COLO829 (cell line): ENCODE measurements at regions not wholly inside any gene's neighbourhood (a gene's known extent, or its start where the extent isn't known, plus 50 kb on each side); places are given as distances from the start of the nearest gene placed in this dataset.

ENCODE experiments used
- DNase-seq: peaks from one replicate; pipeline ENCODE4 v3.0.0; 2012; ENCODE audit warnings: low spot score

DNA sequence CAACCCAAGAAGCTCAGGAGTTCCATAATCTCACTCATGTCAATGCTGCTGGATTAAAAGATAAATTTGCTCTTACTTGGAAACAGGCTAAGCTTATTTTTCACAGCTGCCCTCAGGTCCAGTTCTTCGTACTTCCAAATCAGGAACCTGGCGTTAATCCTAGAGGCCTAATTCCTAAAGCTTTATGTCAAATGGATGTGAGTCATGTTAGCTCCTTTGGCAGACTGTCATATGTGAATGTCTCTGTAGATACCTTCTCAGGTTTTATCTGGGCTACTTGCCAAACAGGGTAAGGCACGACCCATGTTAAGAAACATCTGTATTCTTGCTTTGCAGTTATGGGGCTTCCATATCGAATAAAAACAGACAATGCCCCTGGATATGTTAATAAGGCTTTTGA lies 504.6 kb downstream of the ALG10 start:
- DNase-seq: no peak

DNA sequence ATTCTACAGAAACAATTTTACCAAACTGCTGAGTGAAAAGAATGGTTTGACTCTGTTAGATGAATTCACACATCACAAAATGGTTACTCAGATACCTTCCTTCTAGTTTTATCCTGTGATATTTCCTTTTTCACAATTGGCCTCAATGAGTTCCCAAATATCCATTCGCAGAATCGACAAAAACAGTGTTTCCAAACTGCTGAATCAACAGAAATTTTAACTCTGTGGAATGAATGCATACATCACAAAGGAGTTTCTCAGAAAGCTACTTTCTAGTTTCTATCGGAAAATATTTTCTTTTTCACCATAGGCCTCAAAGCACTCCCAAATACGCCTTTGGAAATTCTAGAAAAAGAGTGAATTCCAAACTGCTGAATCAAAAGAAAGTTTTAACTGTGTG lies 525.0 kb downstream of the ALG10 start:
- DNase-seq: no peak

DNA sequence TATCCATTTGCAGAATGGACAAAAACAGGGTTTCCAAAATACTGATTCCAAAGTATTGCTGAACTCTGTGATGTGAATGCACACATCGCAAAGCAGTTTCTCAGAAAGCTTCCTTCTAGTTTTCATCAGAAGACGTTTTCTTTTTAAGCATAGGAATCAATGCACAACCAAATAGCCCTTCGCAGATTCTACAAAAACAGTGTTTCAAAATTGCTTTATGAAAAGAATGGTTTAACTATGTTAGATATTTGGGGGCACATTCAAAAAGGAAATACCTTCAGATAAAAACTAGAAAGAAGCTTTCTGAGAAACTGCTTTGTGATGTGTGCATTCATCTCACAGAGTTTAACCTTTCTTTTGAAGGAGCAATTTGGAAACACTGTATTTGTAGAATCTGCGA lies 569.7 kb downstream of the ALG10 start:
- DNase-seq: no peak

- DNase-seq: no peak
These were observed 573.7 kb downstream of the ALG10 start for GRCh38 chr12:34595749-34596733.

DNA sequence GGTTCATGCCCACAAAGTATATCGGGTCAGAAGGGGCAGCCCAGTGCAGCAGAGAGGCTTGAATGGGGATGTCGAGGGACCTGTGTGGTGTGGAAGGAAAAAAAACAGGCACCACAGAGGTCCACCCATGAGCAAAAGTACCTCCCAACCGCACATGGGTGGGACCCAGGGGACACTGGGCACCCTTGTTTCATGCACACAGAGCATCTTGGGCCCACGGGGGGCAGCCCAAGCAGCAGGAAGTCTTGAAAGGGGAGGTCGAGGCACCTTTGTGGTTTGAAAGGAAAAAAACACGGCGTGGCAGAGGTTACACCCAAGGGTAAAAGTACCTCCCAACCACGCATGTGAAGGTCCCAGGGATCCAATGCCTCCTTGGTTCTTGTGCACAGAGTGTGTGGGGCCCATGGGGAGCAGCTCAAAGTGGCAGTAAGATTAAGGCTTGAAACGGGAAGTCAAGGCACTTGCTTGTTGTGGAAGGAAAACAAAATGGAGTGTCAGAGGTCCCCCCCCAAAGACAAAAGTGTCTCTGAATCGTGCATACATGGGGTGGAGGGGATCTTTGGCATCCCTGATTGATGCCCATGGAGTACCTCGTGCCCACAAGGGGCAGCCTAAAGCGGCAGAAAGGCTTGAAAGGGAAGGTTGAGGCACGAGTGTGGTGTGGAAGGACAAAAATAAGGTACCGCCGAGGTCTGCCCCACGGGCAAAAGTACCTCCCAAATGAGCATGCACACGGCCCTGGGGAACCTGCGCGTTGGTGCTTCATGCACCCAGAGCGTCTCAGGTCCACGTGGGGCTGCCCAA lies 575.5 kb downstream of the ALG10 start:
- DNase-seq: no peak

DNA sequence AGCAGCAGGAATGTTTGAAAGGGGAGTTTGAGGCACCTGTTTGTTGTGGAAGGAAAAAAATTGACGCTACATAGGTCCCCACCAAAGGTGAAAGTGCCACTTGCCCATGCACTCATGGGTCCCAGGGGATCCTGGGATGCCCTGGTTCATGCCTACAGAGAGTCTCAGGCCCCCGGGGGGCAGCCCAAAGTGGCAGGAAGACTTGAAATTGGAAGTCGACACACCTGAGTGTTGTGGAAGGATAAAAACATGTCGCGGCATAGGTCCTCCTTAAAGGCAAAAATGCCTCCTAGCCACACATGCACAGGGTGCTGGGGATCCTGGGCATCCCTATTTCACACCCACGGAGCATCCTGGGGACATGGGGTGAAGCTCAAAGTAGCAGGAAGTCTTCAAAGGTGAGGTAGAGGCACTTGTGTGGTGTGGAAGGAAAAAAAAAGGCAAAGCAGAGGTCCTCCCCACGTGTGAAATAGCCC lies 576.1 kb downstream of the ALG10 start:
- DNase-seq: no peak

DNA sequence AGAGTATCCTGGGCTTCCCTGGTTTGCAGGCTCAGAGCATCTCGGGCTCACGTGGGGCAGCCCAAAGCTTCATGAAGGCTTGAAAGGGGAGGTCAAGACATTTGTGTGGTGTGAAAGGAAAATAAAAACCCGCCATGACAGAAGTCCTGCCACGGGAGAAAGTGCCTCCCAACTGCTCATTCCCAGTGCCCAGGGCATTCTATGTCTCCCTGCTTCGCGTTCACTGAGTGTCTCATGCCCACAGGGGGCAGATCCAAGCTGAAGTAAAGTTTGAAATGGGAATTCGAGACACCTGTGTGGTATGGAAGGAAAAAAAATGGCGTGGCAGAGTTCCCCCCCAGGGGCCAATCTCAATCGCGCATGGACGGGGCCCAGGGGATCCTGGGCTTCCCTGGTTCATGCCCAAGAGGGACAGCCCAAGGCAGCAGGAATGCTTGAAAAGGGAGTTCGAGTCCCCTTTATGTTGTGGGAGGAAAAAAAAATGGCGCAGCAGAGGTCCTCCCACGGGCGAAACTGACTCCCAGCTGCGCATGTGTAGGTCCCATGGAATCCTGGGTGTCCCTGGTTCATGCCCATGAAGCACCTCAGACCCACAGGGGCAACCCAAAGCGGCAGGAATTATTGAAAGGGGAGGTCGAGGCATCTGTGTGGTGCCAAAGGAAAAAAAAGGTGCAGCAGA lies 576.7 kb downstream of the ALG10 start:
- DNase-seq: no peak

- DNase-seq: no peak
These were observed 577.5 kb downstream of the ALG10 start for GRCh38 chr12:34599530-34600513.

- no peak for DNase-seq
These were observed 578.5 kb downstream of the ALG10 start for GRCh38 chr12:34600592-34601462.

- DNase-seq: no peak
These were observed 579.4 kb downstream of the ALG10 start for GRCh38 chr12:34601689-34602088.

DNA sequence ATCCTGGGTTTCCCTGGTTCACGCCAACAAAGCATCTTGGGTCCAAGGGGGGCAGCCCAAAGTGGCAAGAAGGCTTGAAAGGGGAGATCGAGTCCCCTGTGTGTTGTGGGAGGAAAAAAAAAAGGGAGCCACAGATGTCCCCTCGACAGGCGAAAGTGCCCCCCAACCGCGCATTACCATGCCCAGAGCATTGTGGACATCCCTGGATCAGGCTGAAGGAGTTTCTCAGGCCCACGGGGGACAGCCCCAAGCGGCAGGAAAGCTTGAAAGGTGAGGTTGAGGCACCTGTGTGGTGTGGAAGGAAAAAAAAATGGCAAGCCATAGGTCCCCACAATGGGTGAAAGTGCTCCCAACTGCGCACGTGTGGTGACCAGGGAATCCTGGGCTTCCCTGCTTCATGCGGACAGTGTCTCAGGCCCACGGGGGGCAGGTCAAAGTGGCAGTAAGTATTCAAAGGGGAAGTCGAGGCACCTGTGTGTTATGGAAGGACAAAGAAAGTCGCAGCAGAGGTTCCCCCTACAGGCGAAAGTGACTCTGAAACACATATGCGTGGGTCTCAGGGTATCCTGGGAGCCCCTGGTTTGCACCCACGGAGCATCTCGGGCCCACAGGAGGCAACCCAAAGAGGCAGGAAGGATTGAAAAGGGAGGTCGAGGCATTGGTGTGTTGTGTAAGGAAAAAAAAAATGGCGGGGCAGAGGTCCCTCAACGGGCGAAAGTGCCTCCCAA lies 580.1 kb downstream of the ALG10 start:
- DNase-seq: no peak

GRCh38 chr12:34603382-34604035 lies 581.2 kb downstream of the ALG10 start:
- DNase-seq: no peak

DNA sequence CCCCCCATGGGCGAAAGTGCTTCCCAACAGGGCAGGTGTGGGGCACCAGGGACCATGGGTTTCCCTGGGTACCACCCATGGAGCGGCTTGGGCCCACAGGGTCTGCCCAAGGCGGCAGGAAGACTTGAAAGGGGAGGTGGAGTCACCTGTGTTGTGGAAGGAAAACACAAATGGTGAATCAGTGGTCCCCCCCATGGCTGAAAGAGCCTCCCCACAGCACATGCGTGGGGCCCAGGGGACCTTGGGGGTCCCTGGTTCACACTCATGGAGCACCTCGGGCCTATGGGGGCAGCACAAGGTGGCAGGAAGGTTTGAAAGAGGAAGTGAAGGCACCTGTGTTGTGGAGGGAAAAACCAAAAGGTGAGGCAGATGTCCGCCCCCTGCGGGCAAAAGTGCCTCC lies 581.9 kb downstream of the ALG10 start:
- no peak for DNase-seq

- no peak for DNase-seq
These were observed 582.6 kb downstream of the ALG10 start for GRCh38 chr12:34604631-34605509.

DNA sequence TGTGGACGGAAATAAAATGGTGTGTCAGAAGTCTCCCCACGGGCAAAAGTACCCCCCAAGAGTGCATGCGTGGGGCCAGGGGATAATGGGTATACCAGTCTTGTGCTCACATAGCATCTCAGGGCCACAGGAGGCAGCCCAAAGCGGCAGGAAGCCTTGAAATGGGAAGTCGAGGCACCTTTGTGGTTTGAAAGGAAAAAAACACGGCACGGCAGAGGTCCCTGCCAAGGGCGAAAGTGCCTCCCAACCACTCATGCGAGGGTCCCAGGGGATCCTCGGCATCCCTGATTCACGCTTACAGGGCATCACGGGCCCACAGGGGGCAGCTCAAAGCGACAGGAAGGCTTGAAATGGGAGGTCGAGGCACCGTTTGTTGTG lies 583.2 kb downstream of the ALG10 start:
- no peak for DNase-seq

DNA sequence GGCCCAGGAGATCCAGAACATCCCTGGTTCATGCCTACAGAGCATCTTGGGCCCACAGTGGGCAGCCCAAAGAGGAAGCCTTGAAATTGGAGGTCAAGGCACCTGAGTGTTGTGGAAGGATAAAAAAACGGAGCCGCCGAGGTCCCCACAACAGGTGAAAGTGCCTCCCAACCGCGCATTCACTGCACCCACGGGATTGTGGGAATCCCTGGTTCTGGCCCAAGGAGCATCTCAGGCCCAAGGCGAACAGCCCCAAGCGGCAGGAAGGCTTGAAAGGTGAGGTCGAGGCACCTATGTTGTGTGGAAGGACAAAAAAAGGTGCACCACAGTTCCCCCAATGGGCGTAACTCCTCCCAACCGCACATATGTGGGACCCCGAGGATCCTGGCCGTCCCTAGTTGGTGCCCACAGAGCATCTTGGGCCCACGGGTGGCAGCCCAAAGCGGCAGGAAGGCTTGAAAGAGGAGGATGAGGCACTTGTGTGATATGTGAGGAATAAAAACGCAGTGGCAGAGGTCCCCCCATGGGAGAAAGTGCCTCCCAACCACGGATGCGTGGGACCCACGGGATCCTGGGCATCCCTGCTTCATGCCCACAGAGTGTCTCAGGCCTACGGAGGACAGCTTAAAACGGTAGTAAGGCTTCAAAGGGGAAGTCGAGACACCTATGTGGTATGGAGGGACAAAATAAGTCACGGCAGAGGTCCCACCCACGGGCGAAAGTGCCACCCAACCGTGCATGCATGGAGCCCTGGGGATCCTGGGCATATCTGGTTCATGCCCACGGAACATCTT lies 583.9 kb downstream of the ALG10 start:
- no peak for DNase-seq
